Lung (tissue), 11 donors: ENCODE measurements at regions not wholly inside any gene's neighbourhood (a gene's known extent, or its start where the extent isn't known, plus 50 kb on each side); places are given as distances from the start of the nearest gene placed in this dataset.

ENCODE experiments used
- ATAC-seq: fragments of 200-7000 bp; cut with Tn5 transposase; one replicate; pipeline ENCODE4 v1.9.1; 2020; ENCODE audit warnings: moderate number of reproducible peaks; ENCODE audit not compliant: insufficient read depth, low FRiP score
- DNase-seq, 3 donors: peaks; one replicate each; pipeline ENCODE4 v3.0.0-alpha.2; 2013 to 2017
- H3K27ac ChIP-seq, 2 donors: one replicate each; pipeline ENCODE4 v1.5.1; 2013; ENCODE audit warnings: mild to moderate bottlenecking in 2 of 2, moderate library complexity in 2 of 2, control low read depth in 1 of 2, inconsistent platforms in 1 of 2, low read depth in 1 of 2, low read length in 1 of 2
- H3K27me3 ChIP-seq, 3 donors: one replicate each; pipeline ENCODE4 v1.5.1; 2013; ENCODE audit warnings: low read length in 2 of 3; ENCODE audit not compliant: control insufficient read depth in 3 of 3, insufficient read depth in 3 of 3
- H3K36me3 ChIP-seq, 4 donors: one replicate each; pipeline ENCODE4 v1.5.1; 2013; ENCODE audit warnings: low read length in 4 of 4, mild to moderate bottlenecking in 1 of 4, moderate library complexity in 1 of 4; ENCODE audit not compliant: control insufficient read depth in 4 of 4, insufficient read depth in 4 of 4
- H3K4me1 ChIP-seq, 5 donors: one replicate each; pipeline ENCODE4 v1.5.1; 2013; ENCODE audit warnings: low read length in 5 of 5, mild to moderate bottlenecking in 2 of 5, moderate library complexity in 1 of 5; ENCODE audit not compliant: control insufficient read depth in 5 of 5, insufficient read depth in 5 of 5
- H3K4me3 ChIP-seq: one replicate; pipeline ENCODE4 v1.5.1; 2013; ENCODE audit warnings: mild to moderate bottlenecking, control low read depth, moderate library complexity
- H3K9ac ChIP-seq, 2 donors: one replicate each; pipeline ENCODE4 v1.5.1; 2013; ENCODE audit warnings: low read length in 2 of 2, control low read depth in 1 of 2; ENCODE audit not compliant: insufficient read depth in 1 of 2
- H3K9me3 ChIP-seq, 4 donors: one replicate each; pipeline ENCODE4 v1.5.1; 2013; ENCODE audit warnings: low read length in 3 of 4, mild to moderate bottlenecking in 1 of 4, moderate library complexity in 1 of 4; ENCODE audit not compliant: control insufficient read depth in 4 of 4, insufficient read depth in 3 of 4
- CTCF ChIP-seq: IDR thresholded peaks from 2 replicates; pipeline ENCODE4 v1.5.1; 2012; ENCODE audit warnings: mild to moderate bottlenecking; ENCODE audit errors: control extremely low read depth, extremely low read depth
- WGBS, 2 donors: extraction: QIAGEN DNeasy Blood & Tissue Kit; methylation state at CpG; one replicate each; pipeline ENCODE4 v1.1.7; 2013; 5-methylcytosine and 5-hydroxymethylcytosine counted together
- donor health status: control.
- donor health status: control.
- donor health status: Bipolar disorder and iron deficiency.
- donor health status: healthy.
- donor health status: DM: yes; HTN: yes; CAD: no.

DNA sequence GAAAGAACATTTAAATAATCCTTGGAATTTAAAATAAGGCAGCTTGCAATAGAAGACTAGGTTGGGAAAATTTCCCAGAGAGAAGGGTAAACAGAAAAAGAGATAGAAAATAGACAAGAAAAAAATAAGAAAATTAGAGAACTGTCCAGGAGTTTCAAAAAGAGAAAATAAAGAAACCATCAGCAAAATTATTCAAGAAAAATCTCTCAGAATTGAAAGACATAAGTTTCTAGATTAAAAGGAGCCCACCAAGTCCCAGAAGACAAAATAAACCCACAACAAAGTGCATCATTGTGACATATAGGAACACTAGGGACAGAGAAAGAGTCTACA lies 88.6 kb upstream of the CDYL start:
- Histone ChIP-seq H3K27me3 (no peaks in the 10 kb centered on the region), H3K27ac (no peak overlapping the region), H3K4me1 (no peaks in the 10 kb centered on the region), H3K9ac (no peak overlapping the region), H3K9me3 (peaks cover 0 to under 1% (median 0%) of the 10 kb centered on the region in 4 donors), H3K36me3 (no peaks in the 10 kb centered on the region), H3K4me3 (no peak overlapping the region)
- no peak for DNase-seq
- TF ChIP-seq CTCF, result no peak
- ATAC-seq, result no peak

- Histone ChIP-seq H3K4me3 (no peak overlapping the region), H3K27ac (no peak overlapping the region), H3K4me1 (no peaks in the 10 kb centered on the region), H3K9me3 (no peaks in the 10 kb centered on the region), H3K9ac (no peak overlapping the region), H3K27me3 (no peaks in the 10 kb centered on the region), H3K36me3 (no peaks in the 10 kb centered on the region)
- no peak for DNase-seq
- TF ChIP-seq CTCF, result no peak
- WGBS, 2 donors, result 89 to 92% methylated on average over 10 of the region's 10 CpGs
- ATAC-seq, result no peak
Measured at GRCh38 chr6:4682431-4683097, 93.6 kb upstream of the CDYL start.

- 82 to 88% methylated on average over 7 of the region's 7 CpGs for WGBS, 2 donors
- ATAC-seq (no peak), DNase-seq (no peak)
- Histone ChIP-seq H3K27ac (no peak overlapping the region), H3K4me3 (no peak overlapping the region), H3K9me3 (no peaks in the 10 kb centered on the region), H3K27me3 (no peaks in the 10 kb centered on the region), H3K9ac (no peak overlapping the region), H3K36me3 (no peaks in the 10 kb centered on the region), H3K4me1 (no peaks in the 10 kb centered on the region)
- TF ChIP-seq CTCF, result no peak
Measured at GRCh38 chr6:4678506-4679300, 97.5 kb upstream of the CDYL start.
